IPS DF 19.7 (cell line): ENCODE measurements at regions not wholly inside any gene's neighbourhood (a gene's known extent, or its start where the extent isn't known, plus 50 kb on each side); places are given as distances from the start of the nearest gene placed in this dataset.

Source experiments
- DNase-seq: peaks from one replicate; pipeline ENCODE4 v3.0.0-alpha.2; 2013; ENCODE audit warnings: low read depth, low spot score

DNA sequence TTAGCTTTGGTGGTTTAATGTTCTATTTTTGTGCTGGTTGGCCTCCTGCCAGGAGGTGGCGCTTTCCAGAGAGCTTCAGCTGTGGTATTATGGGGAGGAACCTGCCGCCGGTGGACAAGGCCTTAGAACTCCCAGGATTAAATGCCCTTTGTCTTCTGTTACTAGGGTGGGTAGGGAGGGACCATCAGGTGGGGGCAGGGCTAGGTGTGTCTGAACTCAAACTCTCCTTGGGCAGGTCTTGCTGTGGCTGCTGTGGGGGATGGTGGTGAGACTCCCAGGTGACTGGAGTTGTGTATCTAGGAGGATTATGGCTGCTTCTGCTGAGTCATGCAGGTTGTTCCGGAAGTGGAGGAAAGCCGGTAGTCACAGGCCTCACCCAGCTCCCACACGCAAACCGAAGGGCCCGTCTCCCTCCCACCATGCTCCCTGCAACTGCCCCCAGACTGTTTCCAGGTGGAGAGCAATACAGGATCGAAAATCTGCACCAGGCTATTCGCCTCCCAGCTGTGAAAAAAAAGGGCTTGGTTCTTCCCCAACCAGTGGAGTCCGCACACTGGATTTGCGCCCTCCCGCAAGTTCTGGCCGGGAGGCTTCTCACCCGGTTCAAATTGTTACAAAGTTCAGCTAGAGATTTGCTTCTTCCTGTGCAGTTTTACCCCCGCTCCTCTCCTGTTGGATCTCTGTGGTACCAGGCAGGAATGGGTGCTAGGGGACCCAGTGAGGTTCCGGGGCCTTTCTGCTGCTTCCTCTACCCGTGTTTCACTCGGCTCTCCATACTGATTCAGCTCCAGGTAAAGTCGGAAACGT lies 220.5 kb downstream of the CENPF start:
- DNase-seq: no peak

DNA sequence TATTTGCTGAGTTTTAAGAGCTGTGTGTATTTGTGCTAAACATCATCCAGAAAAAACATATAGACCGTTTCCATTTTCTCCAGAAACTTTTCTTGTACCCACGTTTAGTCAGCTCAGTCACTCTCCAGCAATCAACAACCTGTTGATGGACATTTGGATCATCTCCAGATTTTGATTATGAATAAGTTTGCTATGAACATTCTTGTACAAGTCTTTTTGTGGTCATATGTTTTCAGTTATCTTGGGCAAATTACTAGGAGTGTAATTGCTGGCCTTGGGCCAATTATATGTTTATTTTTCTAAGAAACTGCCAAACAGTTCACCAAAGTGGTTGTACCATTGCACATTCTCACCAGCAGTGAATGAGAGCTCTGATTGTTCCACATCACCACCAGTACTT lies 221.8 kb downstream of the CENPF start:
- DNase-seq: no peak

DNA sequence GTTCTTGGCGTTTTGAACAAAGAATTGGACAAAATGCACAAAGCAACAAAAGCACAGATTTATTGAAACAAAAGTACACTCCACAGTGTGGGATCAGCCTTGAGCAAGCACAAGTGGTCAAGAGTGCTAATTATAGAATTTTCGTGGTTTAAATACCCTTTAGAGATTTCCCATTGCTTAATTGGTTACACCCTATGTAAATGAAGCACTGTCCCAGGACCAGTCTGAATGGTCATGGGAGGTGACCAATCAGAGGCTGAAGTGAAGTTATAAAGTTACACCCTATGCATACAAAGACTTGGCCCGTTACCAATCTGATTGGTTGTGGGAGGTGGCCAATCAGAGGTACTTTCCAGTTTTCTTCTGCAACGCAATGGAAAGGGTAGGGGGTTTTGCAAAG lies 223.6 kb downstream of the CENPF start:
- DNase-seq: no peak

DNA sequence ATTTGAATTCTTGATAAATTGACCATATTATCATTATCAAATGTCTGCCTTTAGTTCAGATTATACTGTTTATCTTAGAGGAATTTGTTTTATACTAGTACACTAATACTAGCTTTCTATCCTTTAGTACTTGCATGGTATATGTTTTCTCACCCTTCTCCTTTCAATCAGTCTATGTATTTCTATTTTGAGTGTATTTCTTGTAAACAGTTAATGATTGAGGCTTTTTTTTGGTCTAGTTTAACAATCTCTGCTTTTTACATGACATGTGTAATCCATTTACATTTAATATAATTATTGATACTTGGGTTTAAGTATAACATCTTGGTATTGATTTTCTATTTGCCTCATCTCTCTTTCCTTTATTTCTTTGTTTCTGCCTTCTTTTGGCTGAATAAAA lies 224.9 kb downstream of the CENPF start:
- DNase-seq: no peak

DNA sequence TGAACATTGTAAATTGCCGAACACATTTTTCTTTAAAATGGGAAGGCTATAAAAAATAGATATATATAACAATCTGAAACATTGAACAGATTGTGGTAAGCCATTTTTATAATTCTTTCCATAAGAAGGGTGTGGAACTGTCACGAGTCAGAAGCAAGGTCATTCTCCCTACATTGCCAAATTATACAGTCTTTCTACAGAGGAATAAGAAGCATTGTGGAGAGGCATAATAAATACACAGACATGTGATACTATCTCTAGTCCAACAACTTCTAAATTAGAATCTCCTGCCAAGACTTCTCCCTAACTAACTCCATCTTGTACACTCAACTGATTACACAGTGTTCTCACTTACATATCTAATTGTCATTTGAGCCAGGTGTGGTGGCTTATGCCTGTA lies 227.9 kb downstream of the CENPF start:
- DNase-seq: no peak

DNA sequence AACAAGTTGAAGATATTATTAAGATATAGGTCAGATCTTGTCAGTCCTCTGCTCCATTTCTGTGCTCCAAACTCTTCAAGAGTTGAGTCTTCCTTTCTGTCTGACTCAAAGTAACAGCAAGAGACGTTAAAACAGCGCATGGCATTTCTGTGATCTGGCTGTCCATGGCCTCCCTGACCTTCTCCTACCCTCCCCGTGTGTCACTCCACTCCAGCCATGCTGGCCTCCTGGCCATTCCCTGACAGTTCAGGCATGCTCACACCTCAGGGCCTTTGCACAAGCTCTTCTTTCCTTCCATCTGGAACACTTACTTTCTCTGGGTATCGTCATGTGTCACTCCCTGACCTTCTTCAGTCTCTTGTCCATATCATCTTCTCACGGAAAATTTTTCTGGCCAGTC lies 229.0 kb downstream of the CENPF start:
- no peak for DNase-seq

DNA sequence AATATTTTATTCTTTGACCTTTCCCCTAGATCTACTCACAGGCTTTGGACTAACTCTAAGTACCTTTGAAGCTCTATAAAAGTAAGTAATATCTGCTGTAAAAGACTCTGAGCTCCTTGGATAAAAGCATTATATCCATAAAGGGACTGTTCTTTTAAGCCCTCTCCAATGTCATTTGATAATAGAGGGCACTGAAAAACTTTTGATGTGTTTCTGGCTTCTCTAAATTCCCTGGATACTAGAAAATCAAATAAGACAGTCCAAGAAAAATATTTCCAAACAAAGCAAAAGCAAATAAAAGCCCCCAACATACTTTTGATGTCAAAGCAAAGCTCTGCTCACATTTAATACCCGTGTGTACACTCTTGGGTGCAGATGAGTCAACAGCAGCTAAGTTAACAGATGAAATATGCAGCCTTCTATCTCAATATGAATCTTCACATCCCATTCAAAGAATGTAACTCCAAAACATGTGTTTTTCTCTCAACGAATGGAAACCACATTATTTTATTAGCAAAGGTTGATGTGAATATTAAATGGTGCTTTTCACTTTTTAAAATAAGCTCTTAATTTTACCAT lies 230.3 kb downstream of the CENPF start:
- no peak for DNase-seq

DNA sequence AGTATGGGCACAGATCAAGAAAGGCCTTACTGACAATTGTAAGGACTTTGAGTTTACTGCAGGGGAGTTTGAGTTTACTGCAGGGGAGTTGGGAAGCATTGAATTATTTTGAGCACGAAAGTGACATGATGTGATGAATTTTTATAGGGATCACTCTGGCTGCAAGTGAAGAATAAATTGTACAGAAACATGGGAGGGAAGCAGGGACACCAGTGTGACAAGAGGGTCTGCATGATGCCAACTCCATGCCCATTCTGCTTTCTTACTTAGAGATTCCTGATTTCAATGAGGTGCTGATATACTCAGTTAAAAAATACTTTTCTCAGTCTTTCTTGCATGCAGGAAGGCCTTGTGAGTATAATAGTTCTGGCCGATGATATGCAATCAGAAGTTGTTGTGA lies 234.4 kb downstream of the CENPF start:
- no peak for DNase-seq

DNA sequence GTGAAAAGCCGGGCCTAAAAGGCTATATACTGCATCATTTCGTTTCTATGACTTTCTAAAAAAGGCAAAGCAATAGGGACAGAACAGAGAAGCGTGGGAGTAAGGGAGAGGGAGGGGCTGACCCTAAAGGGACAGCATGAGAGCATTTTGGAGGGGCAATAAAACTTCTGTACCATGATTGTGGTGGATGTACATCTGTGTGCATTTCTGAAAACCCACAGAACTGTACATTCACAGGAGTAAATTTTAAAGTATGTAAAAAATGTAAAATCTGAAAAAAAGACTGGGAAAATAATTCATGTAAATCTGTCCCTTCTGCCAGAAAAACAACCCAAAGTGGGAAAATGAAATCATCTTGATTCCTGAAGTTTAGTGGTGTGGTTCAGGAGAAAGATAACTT lies 235.4 kb downstream of the CENPF start:
- DNase-seq: no peak

DNA sequence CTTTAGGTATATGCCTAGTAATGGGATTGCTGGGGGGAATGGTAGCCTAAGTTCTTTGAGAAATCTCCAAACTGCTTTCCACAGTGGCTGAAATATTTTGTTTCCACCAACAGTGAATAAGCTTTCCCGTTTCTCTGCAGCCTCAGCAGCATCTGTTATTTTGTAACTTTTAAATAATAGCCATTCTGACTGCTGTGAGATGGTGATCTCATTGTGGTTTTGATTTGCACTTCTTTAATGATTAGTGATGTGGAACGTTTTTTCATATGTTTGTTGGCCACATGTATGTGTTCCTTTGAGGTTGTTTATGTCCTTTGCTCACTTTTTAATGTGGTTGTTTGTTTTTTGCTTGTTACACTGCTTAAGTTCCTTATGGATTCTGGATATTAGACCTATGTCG lies 237.4 kb downstream of the CENPF start:
- DNase-seq: no peak

DNA sequence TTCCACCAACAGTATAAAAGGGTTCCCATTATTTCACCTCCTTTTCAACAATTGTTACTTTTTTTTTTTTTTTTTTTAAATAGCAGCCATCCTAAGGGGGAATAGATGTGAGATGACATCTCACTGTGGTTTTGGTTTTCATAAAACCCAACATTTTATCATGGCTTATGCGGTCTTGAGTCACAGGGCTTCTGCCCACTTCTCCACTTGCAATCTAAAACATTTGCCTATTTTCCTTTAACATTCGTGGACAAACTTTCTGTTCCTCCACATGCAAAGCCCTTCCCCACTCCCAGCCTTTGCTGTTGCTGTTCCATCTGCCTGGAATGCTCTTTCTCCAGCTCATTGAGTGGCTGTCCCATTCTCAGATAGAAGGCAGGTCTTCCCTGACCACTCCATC lies 239.7 kb upstream of the KCNK2 start:
- DNase-seq: no peak

DNA sequence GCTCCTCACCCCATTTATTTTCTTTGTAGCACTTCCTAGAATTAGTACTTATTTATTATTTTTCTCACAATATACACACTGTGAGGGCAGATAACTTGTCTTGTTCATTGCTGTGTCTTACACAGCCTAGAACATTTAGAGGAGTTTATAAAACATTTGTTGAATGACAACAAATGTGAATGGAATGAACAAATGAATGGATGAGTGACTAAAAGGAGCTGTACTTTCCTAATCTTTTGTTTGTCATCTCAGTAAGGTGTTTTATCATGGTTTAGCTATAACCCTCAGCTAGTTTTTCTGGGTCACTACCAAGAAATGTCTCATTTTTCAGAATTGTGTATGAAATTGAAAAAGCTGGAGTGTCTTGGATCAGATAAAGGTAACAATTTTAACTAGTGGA lies 239.3 kb upstream of the KCNK2 start:
- no peak for DNase-seq

DNA sequence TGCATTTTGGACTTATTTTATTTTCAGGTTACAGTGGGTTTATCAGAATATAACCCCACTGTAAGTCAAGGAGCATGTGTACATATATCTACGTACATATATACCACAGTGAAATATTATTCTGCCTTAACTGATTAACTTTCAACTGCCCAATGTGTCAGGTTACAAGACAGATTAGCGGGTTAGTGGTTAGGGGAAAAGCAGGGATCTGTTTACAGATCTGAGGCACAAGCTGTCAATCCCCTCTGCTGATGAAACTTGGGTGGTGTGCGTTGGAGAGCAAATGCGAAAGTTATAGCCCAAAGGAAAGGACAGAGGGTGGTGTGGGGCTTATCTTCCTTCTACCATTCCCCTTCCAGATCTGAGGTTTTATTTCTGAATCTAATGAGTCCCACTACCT lies 238.2 kb upstream of the KCNK2 start:
- no peak for DNase-seq

DNA sequence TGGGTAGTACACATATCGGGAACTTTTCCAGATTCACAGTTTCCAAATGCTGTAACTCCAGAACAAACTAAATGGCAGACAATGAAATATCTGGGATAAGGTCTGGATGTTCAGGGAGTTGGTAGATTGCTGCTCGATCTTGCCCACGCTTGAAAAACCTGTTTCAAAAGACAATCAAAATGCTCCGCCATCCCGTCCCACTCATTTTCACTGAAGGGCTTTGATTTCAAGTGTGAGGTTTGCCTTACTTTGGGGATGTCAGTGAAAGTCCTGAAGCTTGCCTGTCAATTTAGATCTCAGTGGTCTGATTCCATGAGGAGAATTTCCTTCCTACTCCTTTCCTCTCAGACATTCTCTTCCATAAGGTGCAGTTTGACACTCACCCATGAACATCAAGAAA lies 236.3 kb upstream of the KCNK2 start:
- no peak for DNase-seq

DNA sequence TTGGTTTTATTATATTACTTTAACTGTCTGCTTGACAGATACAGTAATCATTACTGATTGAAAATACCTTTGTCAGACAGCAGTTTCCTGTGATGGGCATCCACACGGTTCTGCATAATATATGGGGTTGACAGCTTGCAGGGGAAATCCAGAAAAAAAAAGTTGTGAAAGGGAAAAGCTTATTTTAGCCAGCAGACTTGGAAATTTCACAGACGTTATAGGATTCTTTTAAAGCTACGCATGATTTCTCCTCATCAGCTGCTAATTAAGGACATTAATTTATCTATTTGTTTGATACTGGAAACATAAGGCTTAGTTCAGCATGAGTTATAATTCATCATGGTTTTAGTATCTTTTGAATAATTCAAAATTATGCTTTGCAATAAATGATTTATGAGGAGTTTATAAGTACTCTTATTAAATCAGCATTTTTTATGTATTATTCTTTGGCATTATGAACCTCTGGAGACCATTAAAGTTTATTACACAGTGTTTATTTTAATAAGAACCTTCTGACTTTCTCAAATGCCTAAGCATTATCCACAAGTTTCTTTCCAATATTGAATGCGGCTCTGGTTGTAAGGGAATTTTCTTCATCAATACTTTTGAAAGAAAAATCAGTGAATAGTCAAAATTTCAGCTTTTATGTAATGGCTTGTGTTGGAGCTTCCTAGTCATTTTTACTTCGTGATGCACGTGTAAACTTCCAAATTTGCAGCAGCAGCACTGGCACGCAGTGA lies 235.3 kb upstream of the KCNK2 start:
- no peak for DNase-seq

DNA sequence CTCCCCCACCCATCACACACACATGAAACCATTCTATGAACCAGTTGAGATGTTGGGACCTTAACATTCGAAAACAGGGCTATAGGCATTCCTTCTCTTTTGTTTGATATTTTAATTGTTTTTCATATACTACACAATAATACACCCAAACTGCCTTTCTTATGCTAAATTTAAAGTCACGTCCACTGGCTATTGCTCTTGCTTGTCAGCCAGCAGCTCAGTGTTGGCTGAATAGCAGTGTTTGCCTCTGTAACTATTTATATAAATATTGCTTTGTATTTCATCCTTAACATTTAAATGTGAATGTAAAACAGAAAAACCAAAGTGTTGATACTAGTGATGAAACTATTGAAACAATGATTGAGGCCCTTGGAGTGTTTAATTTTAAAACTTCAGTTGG lies 234.4 kb upstream of the KCNK2 start:
- DNase-seq: no peak

DNA sequence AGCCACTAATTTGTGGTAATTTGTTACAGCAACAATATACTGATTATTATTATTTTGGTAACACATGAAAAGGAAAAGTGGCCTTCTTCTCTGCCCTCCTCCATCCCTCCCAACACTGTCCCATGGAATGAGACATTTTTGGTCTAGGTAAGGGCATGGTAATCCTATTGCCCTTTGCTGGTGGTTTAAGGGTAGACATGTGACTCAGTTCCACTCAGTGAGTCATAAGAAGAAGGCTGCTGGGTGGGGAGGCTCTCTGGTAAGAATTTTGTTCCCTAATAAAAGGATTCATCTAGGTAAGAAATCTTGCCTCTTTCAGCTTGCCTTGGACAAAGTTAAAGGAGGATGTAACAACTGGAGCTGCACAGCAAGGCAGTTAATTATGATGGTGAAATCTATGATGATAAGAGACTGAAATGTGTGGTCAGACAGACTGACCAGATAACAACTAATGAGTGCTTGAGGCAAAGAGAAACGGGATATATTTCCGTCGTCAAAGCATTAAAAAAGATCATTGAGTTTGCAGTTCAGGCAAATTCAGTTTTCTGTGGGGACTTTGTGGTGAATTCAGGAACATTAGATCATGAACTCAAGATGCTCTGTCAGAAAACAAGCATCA lies 232.0 kb upstream of the KCNK2 start:
- DNase-seq: no peak

DNA sequence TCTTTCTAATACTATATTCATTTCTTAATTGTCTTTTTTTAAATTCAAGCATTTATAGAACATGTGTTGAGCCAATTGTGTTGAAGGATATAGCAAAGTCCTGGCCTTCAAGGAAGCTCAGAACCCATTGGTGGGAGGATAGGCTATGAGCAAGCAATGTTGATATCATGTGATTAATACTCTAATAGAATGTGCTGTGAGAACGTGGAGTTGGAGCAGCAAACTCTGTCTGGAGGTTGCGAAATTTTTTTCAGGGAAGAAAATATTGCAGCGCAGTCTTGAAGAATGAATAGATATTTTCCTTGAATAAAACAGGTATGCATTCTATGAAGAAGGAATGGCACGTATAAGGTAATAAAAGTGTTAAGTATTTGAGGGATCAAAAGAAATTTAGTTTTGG lies 229.2 kb upstream of the KCNK2 start:
- DNase-seq: no peak

DNA sequence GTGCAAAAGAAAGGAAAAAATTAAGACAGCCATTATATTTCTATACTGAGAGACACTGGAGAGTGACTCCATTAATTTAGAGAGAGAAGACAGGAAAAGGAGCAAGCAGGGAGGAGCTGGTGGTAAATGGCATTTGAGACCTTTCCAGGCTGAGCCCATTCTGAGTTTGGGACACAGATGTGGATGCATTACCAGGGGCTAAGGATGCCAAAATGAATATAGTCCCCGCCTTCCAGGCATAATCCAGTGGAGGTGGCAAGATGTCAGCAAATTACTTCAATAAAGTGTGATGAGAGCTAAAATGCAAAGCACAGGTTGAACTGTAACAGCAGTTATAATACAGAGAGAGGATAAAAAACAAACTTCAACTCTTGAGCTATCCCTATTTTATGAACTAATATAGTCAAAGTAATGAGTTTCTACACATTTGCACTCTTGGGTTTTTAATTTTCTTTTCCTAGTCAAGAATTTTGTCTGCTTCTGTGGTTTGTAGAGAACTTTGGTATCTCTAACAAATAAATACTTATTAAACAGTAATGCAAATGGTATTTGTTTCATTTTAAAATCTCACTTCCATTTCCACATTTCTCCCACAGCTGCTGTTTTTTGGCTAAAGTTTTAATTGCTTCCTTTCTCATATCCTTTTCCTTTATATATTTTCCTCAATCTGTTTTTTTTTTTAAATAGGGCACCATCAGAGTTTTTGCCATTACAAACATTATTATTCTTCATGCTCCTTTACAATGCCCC lies 228.2 kb upstream of the KCNK2 start:
- DNase-seq: no peak

DNA sequence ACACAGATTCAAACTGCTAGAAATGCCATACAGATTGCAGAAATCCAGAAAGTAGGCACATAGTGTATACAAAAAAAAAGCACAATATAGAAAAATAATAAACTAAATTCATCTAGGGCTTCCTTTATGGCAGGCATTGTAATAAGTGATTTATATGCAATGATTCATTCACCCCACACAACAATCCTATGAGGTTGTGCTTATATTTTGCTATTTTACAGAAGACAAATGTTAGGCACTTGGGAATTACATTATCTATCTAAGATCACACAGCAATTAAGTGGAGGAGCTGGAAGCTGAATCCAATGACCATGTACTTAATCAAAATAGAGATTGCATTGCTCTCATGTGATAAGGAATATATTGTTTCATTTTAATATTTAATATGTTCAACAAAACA lies 225.7 kb upstream of the KCNK2 start:
- DNase-seq: no peak

DNA sequence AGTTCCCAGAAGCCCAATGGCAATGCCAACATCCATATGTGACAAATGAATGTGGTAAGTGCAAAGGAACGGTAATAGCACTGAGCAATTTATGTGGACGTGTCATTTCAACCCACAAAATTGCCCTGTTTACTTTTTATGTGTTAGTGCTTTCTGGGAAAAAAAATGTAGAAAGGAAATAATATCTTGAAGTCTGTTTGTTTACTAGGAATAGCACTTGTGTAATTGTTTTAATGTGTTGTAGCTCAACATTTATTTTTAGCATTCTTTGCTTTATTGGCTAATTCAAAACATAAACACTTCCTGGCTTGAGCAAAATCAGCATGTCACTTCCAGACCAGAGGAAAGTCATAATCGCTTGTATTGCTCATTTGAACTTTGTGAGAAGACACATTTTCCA lies 224.8 kb upstream of the KCNK2 start:
- no peak for DNase-seq

DNA sequence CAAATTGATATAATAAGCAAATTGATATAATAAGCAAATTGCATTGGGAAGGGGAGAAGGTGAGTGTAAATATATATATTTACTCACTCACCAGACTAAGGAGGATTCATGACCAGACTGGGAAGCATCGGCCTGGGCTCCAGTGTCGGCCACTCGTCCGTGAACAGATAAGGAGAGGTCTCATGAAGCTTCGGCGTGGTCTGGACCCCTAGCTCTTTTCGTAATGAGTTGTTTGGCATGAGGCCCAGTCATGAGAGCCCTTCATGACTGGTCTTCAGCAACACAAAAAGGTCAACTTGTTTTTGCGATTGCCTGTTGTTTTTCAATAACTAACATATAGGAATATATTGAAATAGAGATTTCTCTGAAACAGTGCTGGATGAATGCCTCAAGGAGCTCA lies 222.9 kb upstream of the KCNK2 start:
- DNase-seq: no peak
